SK-N-SH (cell line): ENCODE measurements at regions not wholly inside any gene's neighbourhood (a gene's known extent, or its start where the extent isn't known, plus 50 kb on each side); places are given as distances from the start of the nearest gene placed in this dataset.

ENCODE experiments used
- CTCF ChIA-PET: fragments of 300-600, 350-600 bp; formaldehyde crosslinking; extraction: SDS; loops from one replicate; lab custom pipeline; 2021; lab: Yijun Ruan, JAX
- POLR2A ChIA-PET: fragments of 350-600 bp; sonication (Branson Sonifier 250); formaldehyde crosslinking; extraction: SDS; loops from one replicate; lab custom pipeline; 2020; ENCODE audit warnings: antibody characterized with exemption, inconsistent platforms; lab: Yijun Ruan, JAX
- DNase-seq: peaks from one replicate; pipeline ENCODE4 v3.0.0; 2012
- H2AFZ ChIP-seq: fragments of 200-600 bp; sonication (generic); 2 replicates; pipeline ENCODE4 v1.8.1; 2016; ENCODE audit warnings: antibody characterized with exemption, mild to moderate bottlenecking, low read depth
- H3F3A ChIP-seq: fragments of 200-600 bp; sonication (generic); replicated peaks from 2 replicates; pipeline ENCODE3; 2016; ENCODE audit warnings: antibody characterized with exemption, mild to moderate bottlenecking; ENCODE audit not compliant: insufficient read depth
- H3K27ac ChIP-seq, 2 experiments: fragments of 200-500 bp in 1 of 2; fragments of 200-600 bp in 1 of 2; sonication (Bioruptor generic) in 1 of 2; sonication (generic), shearing (Covaris generic) in 1 of 2; 2 replicates each; pipeline versions ENCODE4 v1.5.1 to v1.6.1; 2014 to 2016; ENCODE audit warnings: low read depth in 2 of 2, inconsistent platforms in 1 of 2, low read length in 1 of 2, mild to moderate bottlenecking in 1 of 2, mixed read lengths in 1 of 2
- H3K27me3 ChIP-seq: fragments of 200-600 bp; sonication (generic), shearing (Covaris generic); 2 replicates; pipeline ENCODE4 v1.6.1; 2016; ENCODE audit warnings: mixed run types; ENCODE audit not compliant: insufficient read depth
- H3K36me3 ChIP-seq, 2 experiments: fragments of 200-500 bp in 1 of 2; fragments of 200-600 bp in 1 of 2; sonication (Bioruptor generic) in 1 of 2; sonication (generic) in 1 of 2; replicated peaks in 1 of 2; 2 replicates each; pipeline versions ENCODE3 to v1.5.1; 2014 to 2016; ENCODE audit warnings: low read length in 1 of 2, mild to moderate bottlenecking in 1 of 2; ENCODE audit not compliant: insufficient read depth in 2 of 2, control insufficient read depth in 1 of 2
- H3K4me1 ChIP-seq, 2 experiments: fragments of 200-500 bp in 1 of 2; fragments of 200-600 bp in 1 of 2; sonication (Bioruptor generic) in 1 of 2; sonication (generic), shearing (Covaris generic) in 1 of 2; 2 replicates each; pipeline versions ENCODE4 v1.5.1 to v1.6.1; 2014 to 2016; ENCODE audit warnings: low read depth in 1 of 2, low read length in 1 of 2, mixed run types in 1 of 2; ENCODE audit not compliant: insufficient read depth in 2 of 2, control insufficient read depth in 1 of 2
- H3K4me2 ChIP-seq: fragments of 200-600 bp; sonication (generic), shearing (Covaris generic); 2 replicates; pipeline ENCODE4 v1.6.1; 2017; ENCODE audit warnings: mixed run types
- H3K4me3 ChIP-seq, 2 experiments: fragments of 200-500 bp in 1 of 2; fragments of 200-600 bp in 1 of 2; sonication (Bioruptor generic) in 1 of 2; sonication (generic), shearing (Covaris generic) in 1 of 2; 2 replicates each; pipeline versions ENCODE4 v1.5.1 to v1.8.1; 2014 to 2016; ENCODE audit warnings: low read depth in 2 of 2, inconsistent platforms in 1 of 2, low read length in 1 of 2, mild to moderate bottlenecking in 1 of 2, mixed read lengths in 1 of 2, moderate library complexity in 1 of 2
- H3K79me2 ChIP-seq: fragments of 200-600 bp; sonication (generic); 2 replicates; pipeline ENCODE4 v1.8.1; 2017; ENCODE audit warnings: mild to moderate bottlenecking; ENCODE audit not compliant: insufficient read depth
- H3K9ac ChIP-seq: fragments of 200-600 bp; sonication (generic); 2 replicates; pipeline ENCODE4 v1.6.1; 2017; ENCODE audit warnings: mixed run types
- H3K9me2 ChIP-seq: fragments of 200-600 bp; sonication (generic); 2 replicates; pipeline ENCODE4 v1.6.1; 2017; ENCODE audit warnings: mixed run types
- H3K9me3 ChIP-seq: fragments of 200-600 bp; sonication (generic); 2 replicates; pipeline ENCODE4 v1.6.1; 2017; ENCODE audit warnings: mixed run types, mild to moderate bottlenecking, moderate library complexity
- H4K20me1 ChIP-seq: fragments of 200-600 bp; sonication (generic); 2 replicates; pipeline ENCODE4 v1.6.1; 2017; ENCODE audit warnings: mild to moderate bottlenecking, mixed run types; ENCODE audit not compliant: insufficient read depth
- ELF1 ChIP-seq: IDR thresholded peaks from 2 replicates; pipeline ENCODE4 v1.4.0; 2012
- FOSL2 ChIP-seq: IDR thresholded peaks from 2 replicates; pipeline ENCODE4 v1.4.0; 2012; ENCODE audit warnings: low read depth, mild to moderate bottlenecking, moderate library complexity, borderline replicate concordance
- GABPA ChIP-seq: IDR thresholded peaks from 2 replicates; pipeline ENCODE4 v1.4.0; 2012; ENCODE audit warnings: low read depth, mild to moderate bottlenecking
- GATA2 ChIP-seq: sonication (generic); formaldehyde crosslinking; IDR thresholded peaks from 2 replicates; pipeline ENCODE4 v1.5.0; 2020; ENCODE audit warnings: mild to moderate bottlenecking, missing genetic modification reagents
- MEF2A ChIP-seq: IDR thresholded peaks from 2 replicates; pipeline ENCODE4 v1.4.0; 2012; ENCODE audit warnings: low read depth, borderline replicate concordance
- MXI1 ChIP-seq: IDR thresholded peaks from 2 replicates; pipeline ENCODE4 v1.6.1; 2012; ENCODE audit warnings: mild to moderate bottlenecking, low read depth, low read length, improper control_type of control experiment
- RFX5 ChIP-seq: IDR thresholded peaks from 2 replicates; pipeline ENCODE4 v1.6.1; 2012; ENCODE audit warnings: mild to moderate bottlenecking, improper control_type of control experiment, low read length
- RXRA ChIP-seq: IDR thresholded peaks from 2 replicates; pipeline ENCODE4 v1.4.0; 2012; ENCODE audit warnings: low read depth, mild to moderate bottlenecking, borderline replicate concordance
- TAF1 ChIP-seq: IDR thresholded peaks from 2 replicates; pipeline ENCODE4 v1.6.1; 2012; ENCODE audit warnings: low read depth, mild to moderate bottlenecking, low read length, moderate library complexity, borderline replicate concordance
- USF2 ChIP-seq: fragments of 150-350 bp; IDR thresholded peaks from 2 replicates; pipeline ENCODE4 v1.6.1; 2017; ENCODE audit warnings: antibody characterized with exemption, low read length, low read depth, borderline replicate concordance
- ZBTB33 ChIP-seq: IDR thresholded peaks from 2 replicates; pipeline ENCODE4 v1.4.0; 2012; ENCODE audit warnings: low read depth, borderline replicate concordance
- WGBS: methylation state at CpG from one replicate; pipeline ENCODE4 v1.1.6; 2017; ENCODE audit warnings: low lambda C conversion rate; 5-methylcytosine and 5-hydroxymethylcytosine counted together
- TF ChIP-seq, protein P1 (sequence below): fragments of 200-600 bp; sonication (generic); IDR thresholded peaks from 2 replicates; pipeline ENCODE4 v1.6.1; 2017; ENCODE audit warnings: antibody characterized with exemption, mild to moderate bottlenecking, moderate library complexity
- TF ChIP-seq, protein P2 (sequence below): fragments of 150-350 bp; IDR thresholded peaks from 2 replicates; pipeline ENCODE4 v1.6.1; 2016; ENCODE audit warnings: mild to moderate bottlenecking, low read depth, low read length

DNA sequence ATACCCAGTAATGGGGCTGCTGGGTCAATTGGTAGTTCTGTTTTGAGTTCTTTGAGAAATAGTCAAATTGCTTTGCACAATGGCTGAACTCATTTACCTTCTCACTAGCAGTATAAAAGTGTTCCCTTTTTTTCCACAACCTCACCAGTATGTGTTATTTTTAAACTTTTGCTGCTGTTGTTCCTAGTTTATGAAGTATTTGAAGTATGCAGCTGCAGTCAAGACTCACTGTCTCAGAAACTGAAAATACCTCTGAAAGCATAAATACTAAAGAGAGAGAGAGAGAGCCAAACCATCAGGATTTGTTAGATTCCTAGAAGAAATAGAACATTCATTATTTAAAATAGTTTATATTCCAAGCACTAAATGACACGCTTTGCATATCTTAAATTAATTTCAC is 764.2 kb downstream of the NTRK3 start:
- no peak overlapping the region for H3K4me2 ChIP-seq
- H3K27me3 ChIP-seq = no peaks in the 10 kb centered on the region
- DNase-seq = no peak
- H3K9me2 ChIP-seq = no peaks in the 10 kb centered on the region
- TF ChIP-seq RFX5 = no peak
- TF ChIP-seq GATA2 (CRISPR knock-in tag) = no peak
- TF ChIP-seq TAF1 = no peak
- no peak for TF ChIP-seq ZBTB33
- TF ChIP-seq, protein P1, sequence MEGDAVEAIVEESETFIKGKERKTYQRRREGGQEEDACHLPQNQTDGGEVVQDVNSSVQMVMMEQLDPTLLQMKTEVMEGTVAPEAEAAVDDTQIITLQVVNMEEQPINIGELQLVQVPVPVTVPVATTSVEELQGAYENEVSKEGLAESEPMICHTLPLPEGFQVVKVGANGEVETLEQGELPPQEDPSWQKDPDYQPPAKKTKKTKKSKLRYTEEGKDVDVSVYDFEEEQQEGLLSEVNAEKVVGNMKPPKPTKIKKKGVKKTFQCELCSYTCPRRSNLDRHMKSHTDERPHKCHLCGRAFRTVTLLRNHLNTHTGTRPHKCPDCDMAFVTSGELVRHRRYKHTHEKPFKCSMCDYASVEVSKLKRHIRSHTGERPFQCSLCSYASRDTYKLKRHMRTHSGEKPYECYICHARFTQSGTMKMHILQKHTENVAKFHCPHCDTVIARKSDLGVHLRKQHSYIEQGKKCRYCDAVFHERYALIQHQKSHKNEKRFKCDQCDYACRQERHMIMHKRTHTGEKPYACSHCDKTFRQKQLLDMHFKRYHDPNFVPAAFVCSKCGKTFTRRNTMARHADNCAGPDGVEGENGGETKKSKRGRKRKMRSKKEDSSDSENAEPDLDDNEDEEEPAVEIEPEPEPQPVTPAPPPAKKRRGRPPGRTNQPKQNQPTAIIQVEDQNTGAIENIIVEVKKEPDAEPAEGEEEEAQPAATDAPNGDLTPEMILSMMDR = no peak
- TF ChIP-seq FOSL2 = no peak
- no peak for TF ChIP-seq GABPA
- H3K27ac ChIP-seq = no peak overlapping the region
- H3K9me3 ChIP-seq = no peaks in the 10 kb centered on the region
- 58% methylated on average over 1 of the region's 1 CpG for WGBS
- H2AFZ ChIP-seq = no peak overlapping the region
- H4K20me1 ChIP-seq = no peaks in the 10 kb centered on the region
- ChIA-PET CTCF (interaction anchor here (1.2 kb wide), 1 partner anchor 12 kb away, joined by 3 read pairs; no protein-coding TSS in a partner anchor), POLR2A (no interaction called here)
- no peaks in the 10 kb centered on the region; a peak in 1 of 4 replicates for H3K4me1 ChIP-seq
- no peak overlapping the region for H3K4me3 ChIP-seq
- no peaks in the 10 kb centered on the region for H3F3A ChIP-seq
- H3K9ac ChIP-seq = no peak overlapping the region
- H3K79me2 ChIP-seq = no peaks in the 10 kb centered on the region
- no peaks in the 10 kb centered on the region for H3K36me3 ChIP-seq

DNA sequence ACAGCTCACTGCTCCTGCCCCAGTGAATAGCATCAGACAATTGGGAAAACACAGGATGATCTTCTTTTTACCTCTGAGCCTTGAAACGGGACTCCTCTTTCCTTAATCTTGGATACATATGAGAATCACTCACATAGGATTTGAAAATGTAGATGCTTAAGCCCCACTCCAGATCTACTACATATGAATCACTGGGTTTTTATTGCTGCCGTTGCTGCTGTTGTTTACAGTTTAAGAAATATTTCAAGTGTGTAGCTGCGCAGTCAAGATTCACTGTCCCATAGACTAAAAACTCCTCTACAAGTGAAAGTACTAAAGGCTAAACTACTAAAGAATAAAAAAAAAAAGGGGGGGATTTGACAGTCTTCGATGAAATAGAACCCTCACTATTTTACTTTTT is 765.9 kb downstream of the NTRK3 start:
- no peaks in the 10 kb centered on the region for H3K27me3 ChIP-seq
- H3K4me3 ChIP-seq = no peak overlapping the region
- no peaks in the 10 kb centered on the region; a peak in 1 of 4 replicates for H3K4me1 ChIP-seq
- no peaks in the 10 kb centered on the region for H3K36me3 ChIP-seq
- no peak overlapping the region for H2AFZ ChIP-seq
- WGBS = 45% methylated on average over 4 of the region's 4 CpGs
- H3K27ac ChIP-seq = no peak overlapping the region
- H3K79me2 ChIP-seq = no peaks in the 10 kb centered on the region
- no peaks in the 10 kb centered on the region for H3K9me2 ChIP-seq
- H4K20me1 ChIP-seq = no peaks in the 10 kb centered on the region
- no peaks in the 10 kb centered on the region for H3K9me3 ChIP-seq
- no peak overlapping the region for H3K4me2 ChIP-seq
- no peaks in the 10 kb centered on the region for H3F3A ChIP-seq
- POLR2A ChIA-PET = no interaction called here
- CTCF ChIA-PET = no interaction called here
- no peak overlapping the region for H3K9ac ChIP-seq
- no peak for DNase-seq
- TF ChIP-seq MEF2A = no peak
- TF ChIP-seq MXI1 = no peak
- TF ChIP-seq RXRA = no peak
- TF ChIP-seq ELF1 = no peak
- no peak for TF ChIP-seq USF2
- TF ChIP-seq, protein P2, sequence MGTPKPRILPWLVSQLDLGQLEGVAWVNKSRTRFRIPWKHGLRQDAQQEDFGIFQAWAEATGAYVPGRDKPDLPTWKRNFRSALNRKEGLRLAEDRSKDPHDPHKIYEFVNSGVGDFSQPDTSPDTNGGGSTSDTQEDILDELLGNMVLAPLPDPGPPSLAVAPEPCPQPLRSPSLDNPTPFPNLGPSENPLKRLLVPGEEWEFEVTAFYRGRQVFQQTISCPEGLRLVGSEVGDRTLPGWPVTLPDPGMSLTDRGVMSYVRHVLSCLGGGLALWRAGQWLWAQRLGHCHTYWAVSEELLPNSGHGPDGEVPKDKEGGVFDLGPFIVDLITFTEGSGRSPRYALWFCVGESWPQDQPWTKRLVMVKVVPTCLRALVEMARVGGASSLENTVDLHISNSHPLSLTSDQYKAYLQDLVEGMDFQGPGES = no peak
